Bronchial epithelial cell (primary cell): ENCODE measurements at regions not wholly inside any gene's neighbourhood (a gene's known extent, or its start where the extent isn't known, plus 50 kb on each side); places are given as distances from the start of the nearest gene placed in this dataset.

Experiments used
- DNase-seq: peaks from one replicate; pipeline ENCODE4 v3.0.0-alpha.2; 2010; ENCODE audit warnings: low read depth
- FAIRE-seq: peaks from 2 replicates; lab custom pipeline; 2011; peaks lifted over from hg19 to GRCh38; lab: Jason Lieb, UNC
- H3K27me3 ChIP-seq: 2 replicates; pipeline ENCODE4 v1.5.1; 2011; ENCODE audit warnings: low read length; ENCODE audit not compliant: control insufficient read depth, insufficient read depth
- H3K36me3 ChIP-seq: 2 replicates; pipeline ENCODE4 v1.5.1; 2011; ENCODE audit warnings: low read length; ENCODE audit not compliant: control insufficient read depth, insufficient read depth
- H3K4me3 ChIP-seq: 2 replicates; pipeline ENCODE4 v1.5.1; 2011; ENCODE audit warnings: mild to moderate bottlenecking, low read depth, low read length, control low read depth
- TF ChIP-seq, protein P1 (sequence below): IDR thresholded peaks from 2 replicates; pipeline ENCODE4 v1.5.1; 2011; ENCODE audit warnings: mild to moderate bottlenecking, moderate library complexity, low read length, control low read depth, inconsistent platforms; ENCODE audit not compliant: insufficient read depth, severe bottlenecking

DNA sequence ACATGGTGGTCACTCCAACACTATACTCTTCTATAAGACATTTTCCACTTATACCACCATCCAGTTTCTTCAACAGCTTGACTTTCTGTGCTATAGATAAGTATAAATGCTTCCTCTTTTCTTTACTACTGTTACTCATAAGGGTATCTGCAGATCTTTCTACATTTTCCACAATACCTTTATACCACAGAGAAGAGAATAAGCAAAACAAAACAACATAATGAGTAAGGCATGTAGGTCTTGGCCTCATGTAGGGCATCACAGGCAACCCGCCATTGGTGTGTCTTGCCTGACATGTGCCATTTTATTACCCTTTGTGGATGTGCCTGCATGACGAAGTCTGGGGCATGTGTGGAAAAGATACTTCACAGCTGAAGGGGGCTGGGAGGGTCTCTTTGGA lies 265.3 kb upstream of the STARD13 start:
- FAIRE-seq, result no peak
- no peak overlapping the region for H3K4me3 ChIP-seq
- TF ChIP-seq, protein P1, sequence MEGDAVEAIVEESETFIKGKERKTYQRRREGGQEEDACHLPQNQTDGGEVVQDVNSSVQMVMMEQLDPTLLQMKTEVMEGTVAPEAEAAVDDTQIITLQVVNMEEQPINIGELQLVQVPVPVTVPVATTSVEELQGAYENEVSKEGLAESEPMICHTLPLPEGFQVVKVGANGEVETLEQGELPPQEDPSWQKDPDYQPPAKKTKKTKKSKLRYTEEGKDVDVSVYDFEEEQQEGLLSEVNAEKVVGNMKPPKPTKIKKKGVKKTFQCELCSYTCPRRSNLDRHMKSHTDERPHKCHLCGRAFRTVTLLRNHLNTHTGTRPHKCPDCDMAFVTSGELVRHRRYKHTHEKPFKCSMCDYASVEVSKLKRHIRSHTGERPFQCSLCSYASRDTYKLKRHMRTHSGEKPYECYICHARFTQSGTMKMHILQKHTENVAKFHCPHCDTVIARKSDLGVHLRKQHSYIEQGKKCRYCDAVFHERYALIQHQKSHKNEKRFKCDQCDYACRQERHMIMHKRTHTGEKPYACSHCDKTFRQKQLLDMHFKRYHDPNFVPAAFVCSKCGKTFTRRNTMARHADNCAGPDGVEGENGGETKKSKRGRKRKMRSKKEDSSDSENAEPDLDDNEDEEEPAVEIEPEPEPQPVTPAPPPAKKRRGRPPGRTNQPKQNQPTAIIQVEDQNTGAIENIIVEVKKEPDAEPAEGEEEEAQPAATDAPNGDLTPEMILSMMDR, result no peak
- no peaks in the 10 kb centered on the region for H3K36me3 ChIP-seq
- DNase-seq, result no peak
- H3K27me3 ChIP-seq, result no peaks in the 10 kb centered on the region

DNA sequence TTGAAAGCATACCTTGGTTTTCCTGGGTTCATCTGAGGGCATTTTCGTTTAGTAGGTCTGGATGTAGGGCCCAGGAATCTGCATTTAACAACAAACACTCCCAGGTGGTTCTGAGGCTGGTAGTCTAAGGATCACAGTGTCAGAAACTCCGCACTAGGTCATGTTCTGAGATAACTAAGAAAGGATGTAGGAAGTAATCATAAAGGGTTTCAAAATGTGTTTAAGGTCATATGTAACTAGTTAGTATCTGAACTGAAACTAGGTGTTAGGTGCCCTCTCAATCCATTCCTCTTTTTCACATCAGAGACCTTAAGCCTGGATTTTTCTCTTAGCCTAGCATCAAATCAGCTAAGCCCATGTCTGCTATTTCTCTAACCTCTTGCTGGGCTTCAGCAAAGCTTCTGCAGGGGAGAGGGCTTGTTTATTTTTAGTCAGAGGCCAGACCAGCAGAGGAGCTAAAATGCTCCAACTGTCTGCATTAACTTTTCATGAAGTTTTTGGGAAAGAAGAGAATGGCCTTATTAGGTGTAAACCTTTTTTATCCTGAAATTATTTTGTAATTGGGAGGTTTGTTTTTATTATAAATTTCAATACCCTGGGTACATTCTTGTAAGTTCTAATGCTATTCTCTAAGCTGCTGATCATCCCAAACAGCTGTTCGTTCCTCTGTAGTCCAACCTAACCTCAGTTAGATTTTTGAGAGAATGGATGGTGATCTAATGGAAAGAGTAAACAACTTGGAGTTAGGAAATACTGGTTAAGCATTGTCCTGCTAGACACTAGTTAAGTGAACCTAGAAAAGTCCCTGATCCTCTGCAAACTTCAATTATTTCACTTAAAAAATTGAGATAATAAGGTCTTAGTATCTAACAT lies 262.8 kb upstream of the RFC3 start:
- H3K36me3 ChIP-seq, result no peaks in the 10 kb centered on the region
- FAIRE-seq (no peak), DNase-seq (no peak)
- no peak overlapping the region for H3K4me3 ChIP-seq
- no peaks in the 10 kb centered on the region for H3K27me3 ChIP-seq
- TF ChIP-seq, protein P1, result no peak

DNA sequence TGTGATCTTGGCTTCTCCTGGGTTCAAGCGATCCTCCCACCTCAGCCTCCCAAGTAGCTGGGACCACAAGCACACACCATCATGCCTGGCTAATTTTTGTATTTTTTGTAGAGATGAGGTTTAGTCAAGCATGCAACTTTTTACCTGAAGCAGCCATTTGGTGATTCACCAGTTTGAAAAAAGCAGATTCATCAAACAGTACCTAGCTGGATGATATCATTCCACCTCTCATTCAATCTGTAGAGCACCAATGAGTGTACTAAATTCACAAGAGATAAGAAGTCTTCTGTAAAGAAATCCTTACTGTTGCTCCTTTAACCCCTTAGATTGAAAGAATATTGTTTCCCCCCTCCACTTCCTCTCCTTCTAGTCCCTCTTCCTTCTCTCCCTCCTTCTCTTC lies 261.1 kb upstream of the RFC3 start:
- H3K36me3 ChIP-seq, result no peaks in the 10 kb centered on the region
- no peak for FAIRE-seq
- H3K4me3 ChIP-seq, result no peak overlapping the region
- peak; percentile 82 for DNase-seq
- TF ChIP-seq, protein P1, result no peak
- no peaks in the 10 kb centered on the region for H3K27me3 ChIP-seq

DNA sequence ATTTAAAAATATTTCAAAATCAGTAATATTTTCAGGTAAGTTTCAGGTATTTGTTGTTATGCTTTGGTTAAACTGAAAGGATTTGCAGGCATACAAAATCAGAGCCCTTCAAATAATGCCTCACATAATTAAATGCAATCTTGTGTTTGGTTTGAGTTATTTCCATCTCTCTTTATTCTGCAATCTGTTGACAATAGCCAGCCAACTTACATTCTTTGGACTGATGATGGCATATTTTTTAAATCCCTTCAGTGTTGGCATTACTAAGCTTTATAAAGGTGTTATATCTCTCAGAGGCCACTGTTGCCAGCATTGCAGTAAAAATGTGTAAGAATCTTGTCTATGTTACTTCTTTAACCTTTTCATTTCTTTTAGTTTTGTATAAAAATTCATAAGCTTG lies 257.2 kb upstream of the RFC3 start:
- no peak for FAIRE-seq
- H3K4me3 ChIP-seq, result no peak overlapping the region
- TF ChIP-seq, protein P1, result no peak
- H3K27me3 ChIP-seq, result no peaks in the 10 kb centered on the region
- DNase-seq, result no peak
- no peaks in the 10 kb centered on the region for H3K36me3 ChIP-seq

DNA sequence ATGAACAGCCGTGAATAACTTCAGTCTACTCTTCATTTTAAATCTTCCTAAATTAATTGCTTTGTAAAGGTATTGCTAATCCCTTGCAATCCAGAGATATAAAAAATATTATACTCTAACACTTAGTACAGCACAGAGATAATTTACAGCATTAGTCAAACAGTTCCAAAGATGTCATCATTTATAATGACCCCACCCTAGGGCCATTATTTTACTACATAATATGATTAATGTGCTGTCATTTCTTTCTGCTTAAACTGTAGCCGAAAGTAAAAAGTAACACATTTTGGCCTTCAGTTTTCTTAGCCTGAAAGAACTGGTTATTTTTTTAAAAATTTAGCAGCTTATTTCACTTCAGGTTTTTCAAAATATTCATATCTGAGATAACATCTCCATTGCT lies 256.3 kb upstream of the RFC3 start:
- TF ChIP-seq, protein P1, result no peak
- no peaks in the 10 kb centered on the region for H3K27me3 ChIP-seq
- FAIRE-seq (no peak), DNase-seq (no peak)
- no peaks in the 10 kb centered on the region for H3K36me3 ChIP-seq
- H3K4me3 ChIP-seq, result no peak overlapping the region
